DMS153 treated with DMSO at 0.1 percent for 48 hours (cell line): ENCODE measurements at regions not wholly inside any gene's neighbourhood (a gene's known extent, or its start where the extent isn't known, plus 50 kb on each side); places are given as distances from the start of the nearest gene placed in this dataset.

ENCODE experiments used
- DNase-seq: peaks from one replicate; lab custom pipeline; 2025; ENCODE audit not compliant: unreplicated experiment; lab: John Stamatoyannopoulos, UW

DNA sequence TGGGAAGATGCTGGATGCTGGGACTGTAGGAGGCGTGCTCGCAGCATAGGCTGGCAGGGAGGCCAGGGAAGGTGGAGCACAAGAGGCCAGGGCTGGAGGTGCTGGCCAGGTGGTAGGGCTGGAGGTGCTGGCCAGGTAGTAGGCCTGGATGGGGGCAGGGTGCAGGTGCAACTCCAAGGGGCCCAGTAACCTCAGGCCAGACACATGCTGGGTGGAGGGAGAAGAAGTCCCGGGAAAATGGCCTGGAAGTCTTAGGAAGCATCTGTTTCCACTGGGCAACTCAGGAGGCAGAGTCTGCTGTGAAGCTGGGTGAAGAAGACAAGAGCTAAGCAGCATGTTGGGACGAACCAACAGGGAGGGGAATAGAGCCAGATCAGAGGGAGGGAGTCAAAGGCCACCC is 665.2 kb downstream of the BCL11B start:
- DNase-seq, result no peak

- DNase-seq, result no peak
These were observed 664.6 kb downstream of the BCL11B start for GRCh38 chr14:98607341-98607910.

DNA sequence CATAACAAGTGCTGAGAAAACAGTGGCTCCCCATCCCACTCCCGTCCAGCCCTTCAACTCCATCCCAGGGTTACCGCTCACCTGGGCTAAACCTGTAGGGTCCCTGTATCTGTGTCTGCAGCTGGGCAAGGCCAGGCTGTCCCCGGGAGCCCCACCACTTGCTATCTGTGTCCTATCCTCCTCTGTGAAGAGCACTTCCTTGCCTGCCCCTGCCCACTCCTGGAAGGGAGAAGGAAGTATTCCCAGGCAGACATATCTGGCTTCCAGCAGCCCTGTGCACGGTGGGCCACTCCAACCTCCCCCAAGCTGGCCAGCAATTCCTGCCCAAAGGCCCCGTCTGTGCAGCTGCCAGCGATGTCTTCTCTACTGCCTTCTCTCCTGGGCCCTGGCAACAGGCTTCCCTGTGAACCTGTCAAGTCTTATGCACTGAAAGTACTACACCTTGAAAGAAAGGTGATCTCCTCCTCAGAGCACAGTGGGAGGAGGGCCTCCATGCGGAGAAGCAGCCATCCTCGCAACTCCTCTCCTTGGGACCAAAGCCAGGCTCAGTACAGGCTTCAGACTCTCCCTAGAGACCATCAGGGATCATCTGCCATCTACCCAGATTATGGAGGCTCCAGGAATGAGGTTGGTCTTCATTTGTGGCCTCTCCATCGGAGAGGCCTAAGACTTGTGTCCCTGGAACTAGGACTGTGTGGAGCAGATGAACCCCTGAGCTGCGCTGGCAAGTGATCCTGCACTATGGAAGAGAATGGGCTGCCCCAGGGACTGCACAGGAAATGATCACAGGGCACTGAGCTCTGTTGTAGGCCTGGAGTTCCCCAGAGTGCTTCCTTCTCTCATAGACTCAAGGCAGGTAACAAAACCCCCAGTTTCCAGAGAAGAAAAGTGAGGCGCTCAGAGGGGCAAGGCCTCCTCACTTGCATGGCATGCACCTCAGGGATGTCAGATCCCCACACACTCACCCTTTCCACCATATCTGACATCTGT is 663.6 kb downstream of the BCL11B start:
- no peak for DNase-seq

GRCh38 chr14:98612434-98613200 is 659.4 kb downstream of the BCL11B start:
- DNase-seq, result no peak

DNA sequence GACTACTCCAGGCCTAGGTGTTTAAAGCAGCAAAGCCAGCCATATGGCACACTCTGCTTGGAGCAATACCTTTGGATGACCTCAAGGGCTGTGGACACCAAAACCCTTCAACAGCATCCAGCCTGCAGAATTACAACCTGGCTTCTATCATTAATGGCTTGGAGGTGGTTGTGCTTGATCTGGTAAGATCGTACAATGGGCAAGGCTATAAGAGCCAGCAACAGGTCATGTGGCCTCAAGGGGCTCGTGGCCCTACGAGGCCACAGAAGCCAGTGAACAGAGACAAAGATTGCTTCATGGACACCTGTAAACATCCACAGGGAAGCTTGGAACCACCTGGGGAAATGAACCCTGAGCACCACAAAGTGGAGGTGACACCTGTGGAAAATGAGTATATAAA is 657.3 kb downstream of the BCL11B start:
- no peak for DNase-seq

DNA sequence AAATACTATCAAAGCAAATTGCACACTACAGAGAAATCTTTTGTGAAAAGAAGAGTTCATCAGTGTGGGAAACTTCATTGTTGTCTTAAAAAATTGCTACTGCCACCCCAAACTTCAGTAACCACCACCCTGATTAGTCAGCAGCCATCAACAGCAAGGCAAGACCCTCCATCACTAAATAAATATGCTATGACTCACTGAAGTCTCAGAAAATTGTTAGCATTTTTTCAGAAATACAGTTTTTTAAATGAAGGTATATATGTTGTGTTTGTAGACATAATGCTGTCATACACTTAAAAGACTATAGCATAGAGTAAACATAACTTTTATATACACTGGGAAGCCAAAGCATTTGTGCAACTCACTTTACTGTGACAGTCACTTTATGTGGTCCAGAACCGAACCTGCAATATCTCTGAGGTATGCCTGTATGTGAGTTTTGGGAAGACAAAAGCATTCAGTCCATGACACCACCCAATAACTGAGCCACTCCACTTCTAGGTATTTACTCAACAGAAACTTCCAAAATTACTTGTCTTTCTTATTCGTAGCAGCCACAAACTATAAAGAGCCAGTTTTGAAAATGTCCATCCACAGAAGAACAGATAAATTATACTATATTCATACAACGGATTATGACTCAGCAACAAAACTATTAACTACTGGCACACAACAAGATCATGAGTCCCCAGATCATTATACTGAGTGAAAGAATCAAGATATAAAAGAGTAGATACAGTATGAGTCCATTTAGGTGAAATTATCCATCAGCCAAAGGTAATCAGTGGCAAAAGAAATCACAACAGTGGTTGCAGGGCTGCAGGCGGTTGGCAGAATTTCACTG is 649.6 kb downstream of the BCL11B start:
- no peak for DNase-seq

DNA sequence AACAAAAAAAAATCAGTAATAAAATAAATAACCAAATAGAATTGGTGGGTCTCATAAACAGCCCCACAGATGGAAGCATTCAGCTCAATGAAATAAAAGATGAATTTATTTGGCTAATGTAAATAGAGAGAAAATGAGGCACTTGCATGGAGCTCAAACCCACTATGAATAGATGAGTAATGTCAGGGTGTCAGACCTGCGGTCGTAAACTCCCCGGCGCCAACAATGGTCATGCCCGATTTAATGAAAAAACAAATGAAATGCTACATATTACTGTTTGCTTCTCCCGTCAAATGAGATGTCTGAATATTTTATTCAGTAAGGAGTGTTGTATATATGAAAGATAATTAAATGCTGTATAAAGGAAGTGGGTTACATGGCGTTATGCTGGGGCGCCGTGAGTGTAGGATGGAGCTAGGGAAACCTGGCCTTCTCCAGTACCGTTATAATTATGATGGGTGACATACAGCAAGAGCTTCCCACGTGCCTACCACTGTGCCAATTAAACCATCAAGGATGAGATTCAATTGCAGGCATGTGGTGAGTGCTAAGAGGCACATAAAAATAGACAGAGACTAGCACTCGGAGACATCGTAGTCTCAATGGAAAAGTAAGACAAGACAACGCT is 648.1 kb downstream of the BCL11B start:
- peak; percentile 81 for DNase-seq

DNA sequence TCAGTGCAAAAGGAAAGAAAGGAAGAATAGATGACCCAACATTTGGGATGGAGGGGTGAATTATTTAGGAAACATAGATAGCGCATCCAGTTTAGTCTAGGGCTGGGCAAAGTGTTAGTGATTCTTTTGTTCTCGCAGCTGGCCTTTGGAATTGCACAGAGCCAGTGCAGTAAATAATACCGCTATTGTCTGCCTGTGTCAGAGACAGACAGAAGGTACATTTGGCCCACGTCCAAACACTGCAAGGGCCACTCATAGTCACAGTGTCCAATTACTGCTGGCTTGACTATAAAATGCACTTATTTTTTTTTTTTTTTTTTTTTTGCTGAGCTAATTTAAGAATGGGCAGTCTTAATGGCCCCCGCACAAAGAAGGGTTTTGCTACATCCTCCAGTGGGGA is 638.6 kb downstream of the BCL11B start:
- DNase-seq, result peak; percentile 93

DNA sequence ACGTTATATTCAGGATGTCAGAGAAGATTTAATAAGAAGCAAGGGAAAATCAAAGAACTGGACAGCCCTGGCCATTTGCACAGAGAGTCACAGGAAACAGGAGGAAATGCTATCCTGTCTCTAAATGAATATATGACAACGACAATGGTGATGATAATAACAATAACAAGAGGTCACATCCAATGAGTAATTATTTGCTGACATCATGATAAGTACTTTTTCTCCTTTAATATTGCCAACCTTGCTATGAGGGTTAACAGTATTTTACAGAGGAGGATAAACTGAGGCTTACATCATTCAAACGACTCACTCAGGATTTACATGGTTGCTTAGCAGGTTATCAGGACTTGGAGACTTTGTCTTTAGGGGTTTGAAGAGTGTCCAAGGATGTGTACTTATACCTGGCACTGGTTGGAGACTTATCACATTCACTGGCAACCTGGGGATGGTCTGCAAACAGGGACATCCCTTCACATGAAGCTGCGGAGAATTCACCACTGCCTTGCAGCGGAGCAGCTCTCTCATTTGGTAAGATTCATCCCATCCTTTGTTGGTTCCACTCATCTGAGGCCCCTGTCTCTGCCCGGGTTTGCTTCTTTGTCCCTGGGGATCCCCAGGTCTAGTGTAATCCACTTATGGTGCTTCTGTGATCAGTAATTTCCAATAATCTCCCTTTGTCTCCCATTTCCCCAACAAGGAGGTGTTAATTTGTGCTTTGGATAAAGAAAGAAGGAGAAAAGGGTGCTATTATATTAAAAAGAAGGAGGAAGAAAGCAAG is 637.8 kb downstream of the BCL11B start:
- no peak for DNase-seq

GRCh38 chr14:98638366-98638765 is 633.6 kb downstream of the BCL11B start:
- no peak for DNase-seq

DNA sequence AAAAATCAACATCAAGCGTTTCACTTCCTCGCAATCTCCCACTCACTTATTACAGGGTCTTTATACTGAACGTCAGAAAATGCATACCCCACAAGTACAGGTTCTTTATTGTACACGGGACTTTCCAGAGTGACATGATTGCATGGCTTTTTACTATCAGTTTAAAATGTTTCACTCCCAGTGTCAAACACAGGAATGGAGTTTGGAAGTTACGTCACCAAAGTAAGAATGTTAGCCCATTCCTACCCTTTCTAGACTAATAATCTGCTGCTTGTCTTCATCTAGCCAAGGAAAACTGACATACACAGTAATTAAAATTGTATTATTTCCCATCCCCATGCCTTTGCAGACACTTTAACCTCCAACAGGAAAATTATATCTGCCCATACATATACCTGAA is 624.2 kb downstream of the BCL11B start:
- no peak for DNase-seq

DNA sequence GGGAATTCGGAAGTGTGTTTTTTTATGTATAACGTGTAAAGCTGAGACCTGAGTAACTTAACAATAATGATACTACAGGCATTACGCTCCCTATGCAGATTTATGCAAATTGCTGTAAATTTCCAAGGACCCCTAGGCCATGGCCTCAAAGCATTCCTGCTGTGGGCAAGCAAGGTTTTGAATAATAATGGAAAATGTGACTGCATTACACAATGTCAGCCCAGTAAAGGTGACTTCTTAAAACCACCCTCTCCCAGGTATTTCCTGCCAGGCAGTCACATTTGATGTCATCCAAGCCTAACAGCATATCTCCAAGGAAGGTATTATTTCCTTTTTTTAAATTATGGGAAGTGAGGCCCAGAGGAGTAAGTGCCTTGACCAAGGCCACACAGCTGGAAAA is 621.0 kb downstream of the BCL11B start:
- no peak for DNase-seq

- no peak for DNase-seq
These were observed 607.0 kb downstream of the BCL11B start for GRCh38 chr14:98665007-98665406.

DNA sequence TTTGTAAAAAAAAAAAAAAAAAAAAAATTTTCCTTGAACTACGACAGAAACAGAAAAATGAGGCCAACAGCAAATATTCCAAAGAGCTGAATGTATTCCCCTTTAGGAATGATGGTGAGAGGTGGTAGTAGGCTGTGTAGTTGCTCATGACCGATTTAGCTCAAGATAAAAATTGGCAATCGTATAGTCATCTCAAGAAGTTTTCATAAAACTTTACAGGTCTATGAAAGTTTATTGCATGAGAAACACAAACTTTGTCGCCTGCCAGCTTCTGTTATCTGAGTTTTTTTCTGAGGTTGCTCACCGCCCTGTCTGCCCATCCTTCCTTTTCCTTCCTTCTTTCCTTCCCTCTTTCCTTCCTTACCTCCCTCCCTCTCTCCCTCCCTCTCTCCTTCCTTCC is 605.5 kb downstream of the BCL11B start:
- DNase-seq, result no peak

DNA sequence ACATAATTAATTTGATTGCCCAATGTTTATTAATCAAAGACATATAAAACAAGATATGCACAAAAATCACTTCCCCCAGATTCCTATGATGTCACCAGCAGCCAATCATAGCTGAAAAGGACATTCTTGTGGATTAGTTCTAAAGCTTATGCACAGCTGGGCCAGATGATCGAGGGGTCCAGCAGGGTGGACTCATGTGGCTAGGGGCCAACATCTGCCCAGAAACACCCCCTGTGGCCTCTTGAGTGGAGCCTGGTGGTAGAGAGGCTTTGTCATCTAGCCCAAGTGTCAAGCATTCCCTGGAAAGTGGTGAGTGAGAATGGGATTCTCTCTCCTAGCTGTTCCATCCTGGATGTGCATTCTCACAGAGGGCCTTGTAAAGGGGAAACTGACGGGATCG is 590.0 kb downstream of the BCL11B start:
- DNase-seq, result no peak

DNA sequence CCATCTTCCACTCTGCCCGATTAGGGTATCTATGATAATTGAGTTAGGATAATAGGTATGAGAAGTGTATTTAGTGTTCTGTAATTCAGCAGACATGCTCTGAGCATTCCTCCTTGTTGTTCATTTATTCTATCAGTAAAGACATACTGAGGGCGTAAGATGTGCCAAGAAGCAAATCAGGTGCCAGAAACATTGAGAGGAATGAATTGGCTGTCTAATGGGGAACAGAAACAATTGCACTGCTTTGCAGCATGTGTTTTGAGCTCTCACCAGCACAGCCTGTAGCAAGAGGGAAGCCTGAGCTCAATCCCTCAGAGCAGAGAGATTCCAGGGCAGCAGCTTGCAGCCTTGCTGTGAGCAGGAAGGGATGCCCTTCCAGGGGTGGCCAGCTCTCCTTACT is 589.3 kb downstream of the BCL11B start:
- DNase-seq, result no peak

- no peak for DNase-seq
These were observed 587.5 kb downstream of the BCL11B start for GRCh38 chr14:98684468-98684867.

DNA sequence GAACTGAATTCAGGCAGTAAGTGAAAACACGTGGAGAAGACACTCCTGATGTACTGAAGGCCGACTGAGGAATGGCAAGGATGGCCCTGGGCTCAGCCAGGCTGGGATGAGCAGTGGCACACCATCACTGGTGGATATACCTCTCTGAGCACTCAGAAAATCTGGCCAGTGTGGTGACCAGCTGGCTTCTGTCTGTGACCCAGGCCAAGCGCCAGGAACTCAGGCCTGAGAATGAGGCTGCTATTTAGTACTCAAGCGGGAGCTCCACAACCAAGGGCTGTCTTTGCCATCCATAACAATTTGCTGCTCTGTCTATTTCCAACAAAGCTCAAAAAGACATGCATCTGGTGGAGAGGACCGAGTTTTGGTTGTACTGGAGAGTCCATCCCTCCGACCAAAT is 586.3 kb downstream of the BCL11B start:
- no peak for DNase-seq

- no peak for DNase-seq
These were observed 583.6 kb downstream of the BCL11B start for GRCh38 chr14:98688446-98688845.

- DNase-seq, result no peak
These were observed 582.0 kb downstream of the BCL11B start for GRCh38 chr14:98689951-98690350.
